WTC11 (cell line): ENCODE measurements at regions not wholly inside any gene's neighbourhood (a gene's known extent, or its start where the extent isn't known, plus 50 kb on each side); places are given as distances from the start of the nearest gene placed in this dataset.

Experiments used
- ATF6 ChIP-seq: sonication (generic); formaldehyde crosslinking; IDR thresholded peaks from 2 replicates; pipeline ENCODE4 v1.8.1; 2023; ENCODE audit warnings: mild to moderate bottlenecking, missing genetic modification reagents
- CBFB ChIP-seq: sonication (generic); formaldehyde crosslinking; IDR thresholded peaks from 2 replicates; pipeline ENCODE4 v1.8.1; 2022; ENCODE audit warnings: mild to moderate bottlenecking, low read depth, missing genetic modification reagents
- CREB1 ChIP-seq: sonication (generic); formaldehyde crosslinking; IDR thresholded peaks from 2 replicates; pipeline ENCODE4 v1.8.0; 2023; ENCODE audit warnings: mild to moderate bottlenecking, missing genetic modification reagents
- CTCF ChIP-seq: fragments of 200-600 bp; IDR thresholded peaks from 2 replicates; pipeline ENCODE4 v1.8.0; 2022; ENCODE audit warnings: antibody characterized with exemption
- KAT7 ChIP-seq: sonication (generic); formaldehyde crosslinking; IDR thresholded peaks from 2 replicates; pipeline ENCODE4 v1.8.1; 2023; ENCODE audit warnings: missing genetic modification reagents, mild to moderate bottlenecking, borderline replicate concordance
- PREB ChIP-seq: sonication (generic); formaldehyde crosslinking; IDR thresholded peaks from 2 replicates; pipeline ENCODE4 v1.8.1; 2022; ENCODE audit warnings: mild to moderate bottlenecking, missing genetic modification reagents, moderate library complexity, borderline replicate concordance
- TF ChIP-seq, protein P1 (sequence below): sonication (generic); formaldehyde crosslinking; IDR thresholded peaks from 2 replicates; pipeline ENCODE4 v1.8.0; 2022; ENCODE audit warnings: missing genetic modification reagents
- TF ChIP-seq, protein P2 (sequence below): sonication (generic); formaldehyde crosslinking; IDR thresholded peaks from 2 replicates; pipeline ENCODE4 v1.8.1; 2022; ENCODE audit warnings: mild to moderate bottlenecking, moderate library complexity, missing genetic modification reagents

DNA sequence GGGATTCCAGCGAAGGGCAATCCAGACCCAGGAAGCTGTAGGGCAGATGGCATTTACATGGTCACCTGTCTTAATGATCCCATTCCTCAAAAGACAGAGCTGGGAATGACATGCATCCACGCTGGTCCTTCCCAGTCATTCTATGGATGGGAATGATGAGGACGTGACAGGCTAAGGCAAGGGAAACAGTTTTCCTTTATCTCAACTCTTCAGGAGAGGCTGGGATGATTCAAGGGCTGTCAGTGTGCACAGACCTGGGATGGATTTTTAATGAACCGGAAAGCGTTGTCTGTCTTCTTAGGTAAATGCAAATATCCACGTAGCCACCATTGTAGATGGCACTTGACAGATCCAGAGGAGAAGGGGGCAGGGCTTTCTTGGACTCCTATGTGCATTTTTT, 483.2 kb upstream of the EEF2KMT start:
- TF ChIP-seq KAT7: no peak
- TF ChIP-seq CBFB (CRISPR knock-in tag): no peak
- no peak for TF ChIP-seq ATF6
- TF ChIP-seq, protein P1, sequence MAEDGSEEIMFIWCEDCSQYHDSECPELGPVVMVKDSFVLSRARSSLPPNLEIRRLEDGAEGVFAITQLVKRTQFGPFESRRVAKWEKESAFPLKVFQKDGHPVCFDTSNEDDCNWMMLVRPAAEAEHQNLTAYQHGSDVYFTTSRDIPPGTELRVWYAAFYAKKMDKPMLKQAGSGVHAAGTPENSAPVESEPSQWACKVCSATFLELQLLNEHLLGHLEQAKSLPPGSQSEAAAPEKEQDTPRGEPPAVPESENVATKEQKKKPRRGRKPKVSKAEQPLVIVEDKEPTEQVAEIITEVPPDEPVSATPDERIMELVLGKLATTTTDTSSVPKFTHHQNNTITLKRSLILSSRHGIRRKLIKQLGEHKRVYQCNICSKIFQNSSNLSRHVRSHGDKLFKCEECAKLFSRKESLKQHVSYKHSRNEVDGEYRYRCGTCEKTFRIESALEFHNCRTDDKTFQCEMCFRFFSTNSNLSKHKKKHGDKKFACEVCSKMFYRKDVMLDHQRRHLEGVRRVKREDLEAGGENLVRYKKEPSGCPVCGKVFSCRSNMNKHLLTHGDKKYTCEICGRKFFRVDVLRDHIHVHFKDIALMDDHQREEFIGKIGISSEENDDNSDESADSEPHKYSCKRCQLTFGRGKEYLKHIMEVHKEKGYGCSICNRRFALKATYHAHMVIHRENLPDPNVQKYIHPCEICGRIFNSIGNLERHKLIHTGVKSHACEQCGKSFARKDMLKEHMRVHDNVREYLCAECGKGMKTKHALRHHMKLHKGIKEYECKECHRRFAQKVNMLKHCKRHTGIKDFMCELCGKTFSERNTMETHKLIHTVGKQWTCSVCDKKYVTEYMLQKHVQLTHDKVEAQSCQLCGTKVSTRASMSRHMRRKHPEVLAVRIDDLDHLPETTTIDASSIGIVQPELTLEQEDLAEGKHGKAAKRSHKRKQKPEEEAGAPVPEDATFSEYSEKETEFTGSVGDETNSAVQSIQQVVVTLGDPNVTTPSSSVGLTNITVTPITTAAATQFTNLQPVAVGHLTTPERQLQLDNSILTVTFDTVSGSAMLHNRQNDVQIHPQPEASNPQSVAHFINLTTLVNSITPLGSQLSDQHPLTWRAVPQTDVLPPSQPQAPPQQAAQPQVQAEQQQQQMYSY: no peak
- TF ChIP-seq, protein P2, sequence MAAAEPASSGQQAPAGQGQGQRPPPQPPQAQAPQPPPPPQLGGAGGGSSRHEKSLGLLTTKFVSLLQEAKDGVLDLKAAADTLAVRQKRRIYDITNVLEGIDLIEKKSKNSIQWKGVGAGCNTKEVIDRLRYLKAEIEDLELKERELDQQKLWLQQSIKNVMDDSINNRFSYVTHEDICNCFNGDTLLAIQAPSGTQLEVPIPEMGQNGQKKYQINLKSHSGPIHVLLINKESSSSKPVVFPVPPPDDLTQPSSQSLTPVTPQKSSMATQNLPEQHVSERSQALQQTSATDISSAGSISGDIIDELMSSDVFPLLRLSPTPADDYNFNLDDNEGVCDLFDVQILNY (CRISPR knock-in tag): no peak
- no peak for TF ChIP-seq CTCF
- no peak for TF ChIP-seq CREB1
- TF ChIP-seq PREB (CRISPR knock-in tag): no peak
